Vagina (tissue), 2 donors: ENCODE measurements at regions not wholly inside any gene's neighbourhood (a gene's known extent, or its start where the extent isn't known, plus 50 kb on each side); places are given as distances from the start of the nearest gene placed in this dataset.
A peak's percentile ranks its signal among the peaks of the same experiment; 100 is the strongest.

Experiments
- DNase-seq, 2 donors: peaks; one replicate each; pipeline ENCODE4 v3.0.0-alpha.2; 2017; ENCODE audit errors: extremely low spot score in 2 of 2
- H3K27ac ChIP-seq: fragments of 200-600 bp; sonication (generic); one replicate; pipeline ENCODE4 v1.5.1; 2019
- H3K27me3 ChIP-seq: fragments of 200-600 bp; sonication (generic); one replicate; pipeline ENCODE4 v1.5.1; 2019
- H3K36me3 ChIP-seq, 2 donors: fragments of 200-600 bp; sonication (generic); one replicate each; pipeline ENCODE4 v1.5.1; 2017 to 2019
- H3K4me1 ChIP-seq: fragments of 200-600 bp; sonication (generic); one replicate; pipeline ENCODE4 v1.5.1; 2019
- H3K4me3 ChIP-seq, 2 donors: fragments of 200-600 bp; sonication (generic); 1 replicate in 1 of 2; 2 replicates in 1 of 2; pipeline ENCODE4 v1.5.1; 2016 to 2019
- H3K9me3 ChIP-seq: fragments of 200-600 bp; sonication (generic); one replicate; pipeline ENCODE4 v1.5.1; 2019
- POLR2A ChIP-seq, 2 donors: fragments of 450-650 bp; IDR thresholded peaks; one replicate each; pipeline ENCODE4 v1.6.1; 2017; ENCODE audit warnings: antibody characterized with exemption in 2 of 2, mild to moderate bottlenecking in 2 of 2, moderate library complexity in 2 of 2
- POLR2AphosphoS5 ChIP-seq, 2 donors: sonication (generic); formaldehyde crosslinking; IDR thresholded peaks; one replicate each; pipeline ENCODE4 v1.9.0; 2017; ENCODE audit warnings: antibody characterized with exemption in 2 of 2, mild to moderate bottlenecking in 2 of 2, low read depth in 1 of 2; ENCODE audit not compliant: insufficient read depth in 1 of 2
- intact Hi-C: fragments of 100-400 bp; cut with DNase I; formaldehyde crosslinking; loops from one replicate; pipeline ENCODE4 v1.15.1; 2023
- TF ChIP-seq, protein P1 (sequence below), 3 experiments: fragments of 450-650 bp in 2 of 3; fragments of 200-600 bp in 1 of 3; sonication (generic) in 1 of 3; IDR thresholded peaks; one replicate each; pipeline ENCODE4 v1.5.1; 2017 to 2019; ENCODE audit warnings: antibody characterized with exemption in 3 of 3, mild to moderate bottlenecking in 2 of 3, moderate library complexity in 2 of 3

DNA sequence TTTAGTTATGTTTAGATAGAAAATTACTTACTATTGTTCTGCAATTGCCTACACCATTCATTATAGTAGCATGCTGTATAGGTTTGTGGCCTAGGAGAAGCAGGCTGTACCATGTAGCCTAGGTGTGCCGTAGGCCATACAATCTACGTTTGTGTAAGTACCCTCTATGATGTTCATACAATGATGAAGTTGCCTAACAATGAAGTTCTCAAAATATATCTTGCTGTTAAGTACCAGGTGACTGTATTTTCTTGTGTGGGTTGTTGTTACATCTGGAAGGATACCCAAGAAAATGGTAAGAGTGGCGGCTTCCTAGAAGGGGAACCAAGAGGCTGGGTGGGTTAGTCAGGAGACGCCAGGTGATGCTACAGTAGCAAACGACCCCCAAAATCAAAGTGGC, 88.3 kb upstream of the FOXF1 start:
- Histone ChIP-seq H3K4me3 (no peak overlapping the region), H3K27me3 (no peaks in the 10 kb centered on the region), H3K4me1 (peaks cover 20% of the 10 kb centered on the region), H3K36me3 (no peaks in the 10 kb centered on the region), H3K9me3 (no peaks in the 10 kb centered on the region), H3K27ac (no peak overlapping the region)
- no peak for DNase-seq
- TF ChIP-seq, protein P1, sequence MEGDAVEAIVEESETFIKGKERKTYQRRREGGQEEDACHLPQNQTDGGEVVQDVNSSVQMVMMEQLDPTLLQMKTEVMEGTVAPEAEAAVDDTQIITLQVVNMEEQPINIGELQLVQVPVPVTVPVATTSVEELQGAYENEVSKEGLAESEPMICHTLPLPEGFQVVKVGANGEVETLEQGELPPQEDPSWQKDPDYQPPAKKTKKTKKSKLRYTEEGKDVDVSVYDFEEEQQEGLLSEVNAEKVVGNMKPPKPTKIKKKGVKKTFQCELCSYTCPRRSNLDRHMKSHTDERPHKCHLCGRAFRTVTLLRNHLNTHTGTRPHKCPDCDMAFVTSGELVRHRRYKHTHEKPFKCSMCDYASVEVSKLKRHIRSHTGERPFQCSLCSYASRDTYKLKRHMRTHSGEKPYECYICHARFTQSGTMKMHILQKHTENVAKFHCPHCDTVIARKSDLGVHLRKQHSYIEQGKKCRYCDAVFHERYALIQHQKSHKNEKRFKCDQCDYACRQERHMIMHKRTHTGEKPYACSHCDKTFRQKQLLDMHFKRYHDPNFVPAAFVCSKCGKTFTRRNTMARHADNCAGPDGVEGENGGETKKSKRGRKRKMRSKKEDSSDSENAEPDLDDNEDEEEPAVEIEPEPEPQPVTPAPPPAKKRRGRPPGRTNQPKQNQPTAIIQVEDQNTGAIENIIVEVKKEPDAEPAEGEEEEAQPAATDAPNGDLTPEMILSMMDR (IDR thresholded peaks at IDR 0.05): no peak
- TF ChIP-seq POLR2AphosphoS5 (IDR thresholded peaks at IDR 0.05; ENCODE audit: insufficient read depth in 1 of 2, low read depth in 1 of 2): no peak
- intact Hi-C loops: loop anchor here (10.0 kb wide), 1 partner anchor 77 kb away; no protein-coding TSS in a partner anchor

DNA sequence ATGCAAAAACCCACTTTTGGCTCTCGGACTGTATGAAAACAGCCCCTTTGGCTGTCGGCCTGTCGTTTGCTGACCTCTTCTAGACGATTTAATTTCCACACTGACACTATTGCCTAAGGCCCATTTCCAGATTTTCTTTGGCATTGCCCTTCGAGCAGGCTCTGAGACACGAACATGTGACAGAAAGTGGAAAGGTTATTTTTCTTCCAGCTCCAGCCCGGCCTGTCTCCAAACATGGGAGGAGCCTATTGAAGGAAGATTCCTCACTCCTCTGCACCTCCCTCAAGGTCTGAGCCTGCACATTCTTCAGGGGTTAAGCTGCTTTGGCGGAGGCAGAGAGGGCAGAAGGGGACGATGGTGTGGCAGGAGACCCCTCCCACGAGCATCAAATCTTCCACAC, 85.9 kb upstream of the FOXF1 start:
- DNase-seq: no peak
- no peaks in the 10 kb centered on the region for H3K27me3 ChIP-seq
- no peaks in the 10 kb centered on the region for H3K9me3 ChIP-seq
- intact Hi-C loops: loop anchor here (10.0 kb wide), 1 partner anchor 80 kb away; no protein-coding TSS in a partner anchor
- H3K4me3 ChIP-seq: no peak overlapping the region
- no peaks in the 10 kb centered on the region for H3K36me3 ChIP-seq
- peaks cover 39% of the 10 kb centered on the region for H3K4me1 ChIP-seq
- TF ChIP-seq POLR2A (IDR thresholded peaks at IDR 0.05) (no peak), POLR2AphosphoS5 (IDR thresholded peaks at IDR 0.05; ENCODE audit: insufficient read depth in 1 of 2, low read depth in 1 of 2) (peak in 1 of 2 donors; percentile 22)
- TF ChIP-seq, protein P1 (IDR thresholded peaks at IDR 0.05): no peak
- peak overlapping the region; percentile 66 for H3K27ac ChIP-seq

DNA sequence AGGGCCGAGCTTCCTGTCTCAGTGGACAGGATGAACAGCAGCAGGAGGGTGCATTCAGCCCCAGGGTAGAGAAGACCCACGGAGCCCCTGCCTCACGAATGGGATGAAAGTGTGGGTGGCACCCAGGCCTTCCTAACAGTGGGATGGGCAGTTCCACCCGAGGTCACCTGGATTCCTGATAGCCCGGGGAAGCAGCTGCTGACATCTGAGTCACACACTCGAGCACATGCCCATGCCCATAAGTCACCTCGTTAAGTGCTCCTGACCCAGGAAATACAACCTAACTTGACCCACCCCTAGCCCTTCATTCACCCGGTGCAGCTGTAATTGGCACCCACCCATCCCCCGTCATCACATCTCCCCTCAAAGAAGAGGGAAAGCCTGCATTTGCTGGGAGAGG, 85.3 kb upstream of the FOXF1 start:
- Histone ChIP-seq H3K4me3 (no peak overlapping the region), H3K9me3 (no peaks in the 10 kb centered on the region), H3K27ac (peak overlapping the region; percentile 66), H3K4me1 (peaks cover 44% of the 10 kb centered on the region), H3K27me3 (no peaks in the 10 kb centered on the region), H3K36me3 (no peaks in the 10 kb centered on the region)
- DNase-seq: no peak
- intact Hi-C loops: loop anchor here (10.0 kb wide), 1 partner anchor 80 kb away; no protein-coding TSS in a partner anchor
- no peak for TF ChIP-seq POLR2AphosphoS5 (IDR thresholded peaks at IDR 0.05; ENCODE audit: insufficient read depth in 1 of 2, low read depth in 1 of 2)
- no peak for TF ChIP-seq POLR2A (IDR thresholded peaks at IDR 0.05)
- TF ChIP-seq, protein P1 (IDR thresholded peaks at IDR 0.05): no peak

DNA sequence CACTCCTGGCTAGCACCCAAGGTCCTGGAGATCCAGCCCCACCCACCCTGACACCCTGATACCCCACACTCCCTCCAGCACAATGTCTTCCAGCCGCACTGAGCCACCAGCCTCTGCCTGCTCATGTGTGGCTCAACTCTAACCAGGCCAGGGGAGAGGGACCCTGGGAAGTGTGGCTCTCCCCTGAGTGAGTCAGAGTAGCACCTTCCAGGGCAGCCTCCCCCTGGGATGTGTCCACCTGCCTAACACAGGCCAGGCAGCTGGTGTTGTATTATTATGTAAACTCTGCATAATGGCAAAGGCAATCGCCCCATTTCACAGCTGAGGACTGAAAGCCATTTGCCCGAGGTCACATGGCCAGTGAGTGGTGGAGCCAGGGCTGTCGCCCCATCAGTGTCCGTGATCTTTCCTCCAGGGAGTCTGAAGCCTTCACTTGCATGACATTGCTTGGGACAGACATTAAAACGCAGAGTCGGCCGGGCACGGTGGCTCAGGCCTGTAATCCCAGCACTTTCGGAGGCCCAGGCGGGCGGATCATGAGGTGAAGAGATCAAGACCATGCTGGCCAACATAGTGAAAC, 84.2 kb upstream of the FOXF1 start:
- intact Hi-C loops: loop anchor here (10.0 kb wide), 1 partner anchor 81 kb away; no protein-coding TSS in a partner anchor
- H3K27ac ChIP-seq: peak overlapping the region; percentile 66
- no peaks in the 10 kb centered on the region for H3K9me3 ChIP-seq
- DNase-seq: no peak
- no peaks in the 10 kb centered on the region for H3K36me3 ChIP-seq
- TF ChIP-seq, protein P1 (IDR thresholded peaks at IDR 0.05): no peak
- no peak for TF ChIP-seq POLR2AphosphoS5 (IDR thresholded peaks at IDR 0.05; ENCODE audit: insufficient read depth in 1 of 2, low read depth in 1 of 2)
- TF ChIP-seq POLR2A (IDR thresholded peaks at IDR 0.05): no peak
- H3K27me3 ChIP-seq: no peaks in the 10 kb centered on the region
- no peak overlapping the region for H3K4me3 ChIP-seq
- H3K4me1 ChIP-seq: peaks cover 44% of the 10 kb centered on the region

DNA sequence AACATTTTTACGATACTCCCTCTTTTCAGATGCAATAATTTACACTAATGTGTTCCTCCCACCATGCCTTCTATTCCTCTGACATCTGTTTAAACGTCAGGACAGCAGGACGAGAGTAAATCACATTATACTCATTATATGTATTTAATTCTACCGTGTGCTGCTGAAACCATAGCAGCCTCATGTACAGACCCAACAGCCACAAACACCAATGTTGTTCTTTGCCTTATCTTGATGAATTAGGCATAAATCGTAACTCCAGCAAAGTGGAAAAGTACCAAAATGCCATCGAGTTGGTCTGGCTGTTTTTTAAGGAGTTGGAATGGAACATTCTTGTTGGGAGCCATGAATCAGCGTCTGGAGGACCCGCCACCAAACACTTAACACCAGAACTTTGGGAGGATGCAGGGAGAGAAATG, 82.9 kb upstream of the FOXF1 start:
- Histone ChIP-seq H3K4me3 (no peak overlapping the region), H3K36me3 (no peaks in the 10 kb centered on the region), H3K4me1 (peaks cover 44% of the 10 kb centered on the region), H3K9me3 (no peaks in the 10 kb centered on the region), H3K27me3 (no peaks in the 10 kb centered on the region), H3K27ac (peak overlapping the region; percentile 21)
- TF ChIP-seq, protein P1 (IDR thresholded peaks at IDR 0.05): peak in 1 of 3 experiments; percentile 12
- TF ChIP-seq POLR2AphosphoS5 (IDR thresholded peaks at IDR 0.05; ENCODE audit: insufficient read depth in 1 of 2, low read depth in 1 of 2) (peak; percentile 27 to 28), POLR2A (IDR thresholded peaks at IDR 0.05) (no peak)
- no peak for DNase-seq
- intact Hi-C loops: loop anchor here (10.0 kb wide), 1 partner anchor 83 kb away; no protein-coding TSS in a partner anchor
